Progenitor cell of endocrine pancreas (in vitro differentiated cells): ENCODE measurements at regions not wholly inside any gene's neighbourhood (a gene's known extent, or its start where the extent isn't known, plus 50 kb on each side); places are given as distances from the start of the nearest gene placed in this dataset.
"Not testable (repeated sequence)": the region's sequence is repeated elsewhere in the genome, so short reads cannot be mapped to it uniquely, and the experiment has no call there.

Experiments used
- DNase-seq: peaks from one replicate; pipeline ENCODE4 v3.0.0; 2021; ENCODE audit warnings: low spot score; ENCODE audit not compliant: unreplicated experiment
- H3K27ac Mint-ChIP-seq: 2 replicates; pipeline ENCODE4 v1.8.0; 2021; ENCODE audit warnings: mild to moderate bottlenecking, moderate library complexity, mixed read lengths
- H3K27me3 Mint-ChIP-seq: 2 replicates; pipeline ENCODE4 v1.8.0; 2021; ENCODE audit warnings: mixed read lengths
- H3K36me3 Mint-ChIP-seq: 2 replicates; pipeline ENCODE4 v1.8.0; 2022; ENCODE audit warnings: mixed read lengths; ENCODE audit not compliant: insufficient read depth
- H3K4me1 Mint-ChIP-seq: 2 replicates; pipeline ENCODE4 v1.8.0; 2021; ENCODE audit warnings: low read depth, mixed read lengths
- H3K4me3 Mint-ChIP-seq: 2 replicates; pipeline ENCODE4 v1.8.0; 2021; ENCODE audit warnings: low read depth, mild to moderate bottlenecking, moderate library complexity, mixed read lengths
- H3K9me3 Mint-ChIP-seq: 2 replicates; pipeline ENCODE4 v1.8.0; 2021; ENCODE audit warnings: low read depth, mixed read lengths
- TF ChIP-seq, protein P1 (sequence below): fragments of 200-600 bp; sonication (generic); IDR thresholded peaks from one replicate; pipeline ENCODE4 v1.5.0; 2021; ENCODE audit warnings: antibody characterized with exemption, mild to moderate bottlenecking; ENCODE audit not compliant: unreplicated experiment

DNA sequence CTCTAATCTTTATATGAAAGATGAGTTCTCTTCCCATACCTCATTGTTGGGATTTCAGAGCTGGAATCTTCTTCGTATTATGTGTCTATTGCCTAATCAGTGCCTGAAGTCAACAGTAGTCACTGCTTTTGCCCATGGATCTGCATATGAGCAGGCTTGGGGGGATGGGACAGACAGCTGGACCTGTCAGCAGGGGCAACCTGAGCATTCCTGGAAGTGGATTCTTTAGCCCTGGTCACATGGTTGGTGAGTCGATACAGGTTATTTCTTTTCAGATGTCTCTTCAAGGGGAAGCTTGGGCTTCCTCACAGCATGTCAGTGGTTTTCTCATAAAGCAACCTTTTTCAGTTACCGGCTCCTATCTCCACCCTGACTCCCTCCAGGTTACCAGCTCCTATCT, 97.3 kb upstream of the RBM19 start:
- no peaks in the 10 kb centered on the region for H3K4me1 Mint-ChIP-seq

DNA sequence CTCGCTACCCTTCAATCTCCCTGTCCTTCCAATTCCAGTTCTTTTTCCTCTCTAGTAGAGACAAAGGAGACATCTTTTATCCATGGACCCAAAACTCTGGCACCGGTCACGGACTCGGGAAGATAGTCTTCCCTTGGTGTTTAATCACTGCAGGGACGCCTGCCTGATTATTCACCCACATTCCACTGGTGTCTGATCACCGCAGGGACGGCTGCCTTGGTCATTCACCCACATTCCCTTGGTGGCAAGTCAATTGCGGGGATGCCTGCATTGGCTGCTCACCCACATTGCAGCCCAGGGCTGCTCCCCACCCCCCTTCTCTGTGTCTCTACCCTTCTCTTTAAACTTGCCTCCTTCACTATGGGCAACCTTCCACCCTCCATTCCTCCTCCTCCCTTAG, 90.2 kb upstream of the RBM19 start:
- H3K4me1 Mint-ChIP-seq, H3K27ac Mint-ChIP-seq, DNase-seq, H3K4me3 Mint-ChIP-seq, H3K9me3 Mint-ChIP-seq, H3K36me3 Mint-ChIP-seq: not testable (repeated sequence)
- peaks cover 27% of the 10 kb centered on the region for H3K27me3 Mint-ChIP-seq

More for the DNA sequence above, 97.3 kb upstream of the RBM19 start:
- TF ChIP-seq, protein P1, sequence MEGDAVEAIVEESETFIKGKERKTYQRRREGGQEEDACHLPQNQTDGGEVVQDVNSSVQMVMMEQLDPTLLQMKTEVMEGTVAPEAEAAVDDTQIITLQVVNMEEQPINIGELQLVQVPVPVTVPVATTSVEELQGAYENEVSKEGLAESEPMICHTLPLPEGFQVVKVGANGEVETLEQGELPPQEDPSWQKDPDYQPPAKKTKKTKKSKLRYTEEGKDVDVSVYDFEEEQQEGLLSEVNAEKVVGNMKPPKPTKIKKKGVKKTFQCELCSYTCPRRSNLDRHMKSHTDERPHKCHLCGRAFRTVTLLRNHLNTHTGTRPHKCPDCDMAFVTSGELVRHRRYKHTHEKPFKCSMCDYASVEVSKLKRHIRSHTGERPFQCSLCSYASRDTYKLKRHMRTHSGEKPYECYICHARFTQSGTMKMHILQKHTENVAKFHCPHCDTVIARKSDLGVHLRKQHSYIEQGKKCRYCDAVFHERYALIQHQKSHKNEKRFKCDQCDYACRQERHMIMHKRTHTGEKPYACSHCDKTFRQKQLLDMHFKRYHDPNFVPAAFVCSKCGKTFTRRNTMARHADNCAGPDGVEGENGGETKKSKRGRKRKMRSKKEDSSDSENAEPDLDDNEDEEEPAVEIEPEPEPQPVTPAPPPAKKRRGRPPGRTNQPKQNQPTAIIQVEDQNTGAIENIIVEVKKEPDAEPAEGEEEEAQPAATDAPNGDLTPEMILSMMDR, result no peak
- no peak for DNase-seq
- H3K27me3 Mint-ChIP-seq, result peaks cover 43% of the 10 kb centered on the region
- H3K4me3 Mint-ChIP-seq, result no peak overlapping the region
- no peaks in the 10 kb centered on the region for H3K9me3 Mint-ChIP-seq
- no peak overlapping the region for H3K27ac Mint-ChIP-seq
- H3K36me3 Mint-ChIP-seq, result peaks cover 1% of the 10 kb centered on the region

DNA sequence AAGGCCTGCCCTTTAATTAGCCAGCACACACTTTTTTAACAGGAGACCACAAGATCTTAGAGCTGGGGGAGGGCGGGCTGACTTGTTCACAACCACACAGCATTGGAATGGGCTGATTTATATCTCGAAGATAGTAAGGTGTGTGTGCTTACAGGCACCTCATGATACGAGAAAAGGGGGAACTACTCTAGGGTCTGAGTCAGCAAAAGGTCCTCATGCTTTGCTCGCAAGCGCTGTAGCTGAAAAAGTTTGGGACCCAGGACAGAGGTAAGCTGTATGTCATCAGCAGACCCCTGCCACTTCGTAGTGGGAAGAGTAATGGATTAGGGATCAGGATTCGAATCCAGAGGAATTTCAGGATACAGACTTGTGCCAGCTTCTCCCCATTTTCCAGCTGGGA, 88.9 kb upstream of the RBM19 start:
- Mint-ChIP-seq H3K4me1 (no peaks in the 10 kb centered on the region), H3K27ac (no peak overlapping the region), H3K9me3 (no peaks in the 10 kb centered on the region), H3K27me3 (peaks cover 27% of the 10 kb centered on the region), H3K4me3 (no peak overlapping the region), H3K36me3 (no peaks in the 10 kb centered on the region)
- DNase-seq, result no peak
- TF ChIP-seq, protein P1, result no peak

DNA sequence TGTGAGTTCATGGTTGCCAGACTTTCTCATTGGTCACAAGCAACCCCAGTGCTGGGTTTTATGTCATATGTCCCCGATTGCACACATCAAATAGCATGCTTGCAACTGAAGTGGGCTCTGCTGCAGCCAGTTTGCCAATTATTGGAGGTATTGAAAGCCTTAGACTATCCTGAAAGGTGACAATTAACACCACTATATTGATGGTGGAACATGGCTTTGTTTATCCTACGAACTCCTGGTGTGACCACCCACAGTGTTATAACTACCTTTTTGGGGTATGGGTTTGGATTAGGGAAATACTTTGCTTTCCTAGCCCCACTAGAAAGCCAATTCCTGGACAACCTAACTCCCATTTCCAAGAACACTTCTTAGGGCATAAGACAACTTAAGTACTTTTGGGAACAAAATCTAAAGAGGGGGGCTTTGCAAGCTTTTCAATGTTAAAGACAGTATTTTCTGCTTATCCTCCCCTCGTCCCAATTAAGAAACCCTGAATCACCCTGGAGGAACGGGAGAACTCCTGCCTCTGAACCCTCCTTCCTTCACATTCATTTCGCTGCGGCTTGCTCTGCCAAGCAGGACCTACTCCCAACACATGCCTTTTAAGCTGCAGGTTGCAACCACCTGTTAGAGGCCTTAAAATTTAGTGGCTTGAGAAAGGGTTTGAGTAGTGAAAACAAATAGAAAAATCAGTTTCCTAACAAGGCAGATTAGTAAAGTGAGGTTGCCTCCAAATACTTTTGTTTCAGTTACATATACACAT, 80.3 kb upstream of the RBM19 start:
- Mint-ChIP-seq H3K27ac (no peak overlapping the region), H3K4me3 (no peak overlapping the region), H3K27me3 (peaks cover 22% of the 10 kb centered on the region), H3K36me3 (no peaks in the 10 kb centered on the region), H3K4me1 (no peaks in the 10 kb centered on the region), H3K9me3 (no peaks in the 10 kb centered on the region)
- DNase-seq, result no peak
- TF ChIP-seq, protein P1, result no peak

DNA sequence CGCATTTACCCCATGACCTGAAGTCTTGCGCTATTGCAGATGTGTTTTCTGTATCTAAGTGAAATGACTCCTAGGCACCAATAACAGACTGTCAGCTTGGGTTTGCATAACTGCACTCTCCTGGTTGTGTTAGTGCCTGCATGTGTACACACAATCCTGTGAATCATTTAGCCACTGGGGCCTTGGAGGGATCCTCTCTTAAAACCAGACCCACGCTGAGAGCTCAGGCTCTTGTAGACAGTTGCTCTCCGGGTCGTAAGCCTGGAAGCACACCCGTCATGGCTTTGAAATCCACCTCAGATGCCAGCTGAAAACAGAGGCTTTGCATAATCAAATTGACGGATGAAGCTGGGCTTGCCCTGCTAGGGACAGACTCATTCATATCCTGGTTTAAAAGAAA, 79.2 kb upstream of the RBM19 start:
- DNase-seq, result no peak
- Mint-ChIP-seq H3K9me3 (no peaks in the 10 kb centered on the region), H3K4me1 (no peaks in the 10 kb centered on the region), H3K4me3 (no peak overlapping the region), H3K27ac (no peak overlapping the region), H3K27me3 (peaks cover 27% of the 10 kb centered on the region), H3K36me3 (no peaks in the 10 kb centered on the region)
- TF ChIP-seq, protein P1, result no peak

DNA sequence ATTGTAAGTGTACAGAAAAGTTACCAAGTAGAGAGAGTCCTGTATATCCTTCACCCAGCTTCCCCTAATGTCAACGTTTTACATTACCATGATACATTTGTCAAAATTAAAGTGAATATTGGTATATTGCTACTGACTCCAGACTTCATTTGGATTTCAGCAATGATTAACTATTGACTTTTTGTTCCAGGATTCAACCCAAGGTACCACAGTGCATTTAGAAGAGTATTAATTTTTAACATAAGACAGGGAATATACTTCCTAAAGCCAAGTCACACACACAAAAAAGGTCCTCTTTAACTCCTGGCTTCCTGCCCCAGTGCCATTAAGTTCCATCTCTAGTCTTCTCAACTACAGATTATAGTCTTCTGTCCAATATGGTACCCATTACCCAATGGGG, 75.5 kb upstream of the RBM19 start:
- Mint-ChIP-seq H3K9me3 (no peaks in the 10 kb centered on the region), H3K27ac (no peak overlapping the region), H3K27me3 (peaks cover 35% of the 10 kb centered on the region), H3K4me1 (no peaks in the 10 kb centered on the region), H3K4me3 (no peak overlapping the region), H3K36me3 (no peaks in the 10 kb centered on the region)
- DNase-seq, result no peak
- TF ChIP-seq, protein P1, result no peak
